Uterus (tissue), 2 donors: ENCODE measurements at regions not wholly inside any gene's neighbourhood (a gene's known extent, or its start where the extent isn't known, plus 50 kb on each side); places are given as distances from the start of the nearest gene placed in this dataset.

ENCODE experiments used
- POLR2A ChIP-seq, 2 donors: fragments of 450-650 bp; IDR thresholded peaks; one replicate each; pipeline ENCODE4 v1.6.1; 2016; ENCODE audit warnings: antibody characterized with exemption in 2 of 2, mild to moderate bottlenecking in 1 of 2, moderate library complexity in 1 of 2
- TF ChIP-seq, protein P1 (sequence below), 4 experiments: fragments of 200-600 bp in 2 of 4; fragments of 450-650 bp in 2 of 4; sonication (generic) in 2 of 4; IDR thresholded peaks; one replicate each; pipeline ENCODE4 v1.5.1; 2016 to 2019; ENCODE audit warnings: antibody characterized with exemption in 4 of 4, mild to moderate bottlenecking in 2 of 4, moderate library complexity in 1 of 4

DNA sequence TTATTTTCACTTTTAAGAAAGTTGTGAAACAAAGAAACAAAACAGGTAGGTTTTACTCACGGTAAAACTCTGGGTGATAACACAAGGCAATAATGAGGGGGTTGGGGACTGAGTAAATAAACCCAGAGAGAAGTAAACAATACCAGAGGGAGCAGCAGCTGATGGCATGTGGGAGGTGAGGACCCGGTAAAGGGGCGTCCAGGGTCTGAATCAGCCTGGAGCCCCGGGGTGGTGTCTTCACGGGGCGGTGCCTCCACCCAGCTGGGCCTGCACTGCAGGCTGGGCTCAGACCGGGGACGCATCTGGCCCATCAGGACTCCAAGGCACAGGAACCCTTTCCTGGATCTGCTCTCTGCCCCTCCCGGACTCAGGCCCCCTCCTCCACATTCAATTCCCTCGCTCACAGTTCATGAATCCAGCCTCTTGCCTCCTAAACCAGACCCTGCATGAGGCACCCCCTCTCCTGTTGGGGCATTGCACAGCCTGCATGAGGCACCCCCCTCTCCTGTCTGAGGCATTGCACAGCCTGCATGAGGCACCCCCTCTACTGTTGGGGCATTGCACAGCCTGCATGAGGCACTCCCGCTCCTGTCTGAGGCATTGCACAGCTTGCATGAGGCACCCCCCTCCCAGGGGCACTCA lies 73.9 kb upstream of the MFGE8 start:
- no peak for TF ChIP-seq POLR2A (IDR thresholded peaks at IDR 0.05)
- TF ChIP-seq, protein P1, sequence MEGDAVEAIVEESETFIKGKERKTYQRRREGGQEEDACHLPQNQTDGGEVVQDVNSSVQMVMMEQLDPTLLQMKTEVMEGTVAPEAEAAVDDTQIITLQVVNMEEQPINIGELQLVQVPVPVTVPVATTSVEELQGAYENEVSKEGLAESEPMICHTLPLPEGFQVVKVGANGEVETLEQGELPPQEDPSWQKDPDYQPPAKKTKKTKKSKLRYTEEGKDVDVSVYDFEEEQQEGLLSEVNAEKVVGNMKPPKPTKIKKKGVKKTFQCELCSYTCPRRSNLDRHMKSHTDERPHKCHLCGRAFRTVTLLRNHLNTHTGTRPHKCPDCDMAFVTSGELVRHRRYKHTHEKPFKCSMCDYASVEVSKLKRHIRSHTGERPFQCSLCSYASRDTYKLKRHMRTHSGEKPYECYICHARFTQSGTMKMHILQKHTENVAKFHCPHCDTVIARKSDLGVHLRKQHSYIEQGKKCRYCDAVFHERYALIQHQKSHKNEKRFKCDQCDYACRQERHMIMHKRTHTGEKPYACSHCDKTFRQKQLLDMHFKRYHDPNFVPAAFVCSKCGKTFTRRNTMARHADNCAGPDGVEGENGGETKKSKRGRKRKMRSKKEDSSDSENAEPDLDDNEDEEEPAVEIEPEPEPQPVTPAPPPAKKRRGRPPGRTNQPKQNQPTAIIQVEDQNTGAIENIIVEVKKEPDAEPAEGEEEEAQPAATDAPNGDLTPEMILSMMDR (IDR thresholded peaks at IDR 0.05), result no peak
